Mammary epithelial cell (primary cell): ENCODE measurements at regions not wholly inside any gene's neighbourhood (a gene's known extent, or its start where the extent isn't known, plus 50 kb on each side); places are given as distances from the start of the nearest gene placed in this dataset.

Experiments used
- CTCF ChIP-seq, 2 donors: IDR thresholded peaks in 1 of 2; conservative IDR thresholded peaks in 1 of 2; 2 replicates each; pipeline ENCODE4 v1.5.1; 2011 to 2012; ENCODE audit warnings: inconsistent platforms in 2 of 2, low read length in 2 of 2, mild to moderate bottlenecking in 2 of 2, control low read depth in 1 of 2, low read depth in 1 of 2; ENCODE audit not compliant: insufficient read depth in 1 of 2; ENCODE audit errors: extremely low read depth in 1 of 2
- EZH2 ChIP-seq: IDR thresholded peaks from 2 replicates; pipeline ENCODE4 v1.6.1; 2012; ENCODE audit warnings: low read length, inconsistent platforms, borderline replicate concordance

- TF ChIP-seq CTCF (conservative IDR thresholded peaks at IDR 0.05 in 1 of 2, IDR thresholded peaks at IDR 0.05 in 1 of 2; ENCODE audit: extremely low read depth in 1 of 2, insufficient read depth in 1 of 2, low read depth in 1 of 2, low read length in 2 of 2) (no peak), EZH2 (no peak)
These were observed 468.1 kb upstream of the PTBP2 start for GRCh38 chr1:96253246-96254035.
